ENCODE measurements at regions not wholly inside any gene's neighbourhood (a gene's known extent, or its start where the extent isn't known, plus 50 kb on each side); places are given as distances from the start of the nearest gene placed in this dataset.

- no peaks in the 10 kb centered on the region for H3K9me3 ChIP-seq
- H3K4me1 ChIP-seq, result no peaks in the 10 kb centered on the region
- ATAC-seq (no peak), DNase-seq (no peak)
- H3K27me3 ChIP-seq (ENCODE audit: low read depth), result no peaks in the 10 kb centered on the region
- intact Hi-C loops (cut with DNase I), result no loop called here
- H3K4me3 ChIP-seq, result no peak overlapping the region
- H3K36me3 ChIP-seq, result no peaks in the 10 kb centered on the region
- TF ChIP-seq, protein P1, sequence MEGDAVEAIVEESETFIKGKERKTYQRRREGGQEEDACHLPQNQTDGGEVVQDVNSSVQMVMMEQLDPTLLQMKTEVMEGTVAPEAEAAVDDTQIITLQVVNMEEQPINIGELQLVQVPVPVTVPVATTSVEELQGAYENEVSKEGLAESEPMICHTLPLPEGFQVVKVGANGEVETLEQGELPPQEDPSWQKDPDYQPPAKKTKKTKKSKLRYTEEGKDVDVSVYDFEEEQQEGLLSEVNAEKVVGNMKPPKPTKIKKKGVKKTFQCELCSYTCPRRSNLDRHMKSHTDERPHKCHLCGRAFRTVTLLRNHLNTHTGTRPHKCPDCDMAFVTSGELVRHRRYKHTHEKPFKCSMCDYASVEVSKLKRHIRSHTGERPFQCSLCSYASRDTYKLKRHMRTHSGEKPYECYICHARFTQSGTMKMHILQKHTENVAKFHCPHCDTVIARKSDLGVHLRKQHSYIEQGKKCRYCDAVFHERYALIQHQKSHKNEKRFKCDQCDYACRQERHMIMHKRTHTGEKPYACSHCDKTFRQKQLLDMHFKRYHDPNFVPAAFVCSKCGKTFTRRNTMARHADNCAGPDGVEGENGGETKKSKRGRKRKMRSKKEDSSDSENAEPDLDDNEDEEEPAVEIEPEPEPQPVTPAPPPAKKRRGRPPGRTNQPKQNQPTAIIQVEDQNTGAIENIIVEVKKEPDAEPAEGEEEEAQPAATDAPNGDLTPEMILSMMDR (IDR thresholded peaks at IDR 0.05), result no peak
- H3K27ac ChIP-seq, result no peak overlapping the region
Measured at GRCh38 chr5:92554447-92555085, 1026.5 kb downstream of the NR2F1-AS1 start.

DNA sequence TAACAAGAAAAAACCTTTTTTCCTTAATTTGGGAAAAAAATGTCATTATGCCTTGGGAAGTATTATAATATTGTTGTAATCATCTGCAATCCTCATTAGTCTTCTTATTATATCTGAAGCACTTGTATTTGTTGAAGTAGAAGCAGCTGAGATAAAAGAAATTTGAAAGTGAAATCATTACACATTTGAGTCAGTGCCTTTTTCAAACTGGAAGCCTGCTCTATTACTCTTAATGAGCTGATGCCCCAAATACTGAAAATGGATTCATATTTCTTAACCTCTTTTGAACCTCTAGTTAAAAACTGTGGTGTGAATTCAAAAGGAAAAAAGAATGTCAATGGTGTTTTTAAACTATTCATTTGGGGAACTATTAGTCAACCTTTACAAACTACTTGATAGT is 1027.7 kb downstream of the NR2F1-AS1 start:
- TF ChIP-seq, protein P1 (IDR thresholded peaks at IDR 0.05), result no peak
- no peak for DNase-seq

DNA sequence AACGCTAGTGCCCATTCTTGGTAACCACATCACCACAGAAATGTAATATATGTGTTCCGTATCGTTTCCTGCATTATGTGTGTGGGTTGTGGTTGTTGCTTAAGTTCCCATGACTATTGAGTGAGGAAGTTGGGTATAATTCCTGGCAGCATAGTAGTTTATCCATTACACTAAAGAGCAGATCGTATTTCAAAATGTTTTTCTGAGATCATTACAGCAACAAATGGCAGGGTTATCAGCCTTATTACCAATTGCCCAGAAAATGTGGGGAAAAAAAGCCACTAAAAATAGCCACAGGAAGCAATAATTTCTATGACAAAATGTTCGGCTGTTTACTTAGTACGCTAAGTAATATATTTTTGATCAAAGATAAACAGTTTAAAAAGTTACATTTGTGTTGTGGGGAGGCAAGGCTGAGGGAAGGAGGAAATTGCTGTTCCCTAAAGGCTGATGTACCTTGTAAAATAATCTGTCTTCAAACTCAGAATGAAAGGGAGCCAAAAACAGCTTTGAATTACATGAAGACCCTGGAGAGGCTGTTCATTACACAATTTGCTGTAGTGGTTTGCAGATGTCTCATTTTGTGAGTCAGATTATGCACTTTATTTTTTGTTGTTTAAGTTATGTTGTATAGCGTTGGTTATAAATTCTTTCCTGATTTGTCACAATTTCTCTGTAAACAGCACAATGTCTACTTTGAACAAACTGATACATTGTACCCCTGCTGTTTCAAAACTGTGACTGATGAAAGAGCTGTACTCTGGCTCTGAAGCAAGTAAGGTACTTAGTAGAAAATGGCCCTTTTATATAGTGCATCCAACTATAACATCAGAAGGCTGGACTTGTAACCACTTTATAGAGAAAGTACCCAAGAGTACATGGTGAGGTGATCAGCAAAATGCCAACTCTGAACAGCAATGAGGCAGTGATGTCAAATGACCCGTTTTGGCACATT is 1028.5 kb downstream of the NR2F1-AS1 start:
- H3K4me1 ChIP-seq, result no peaks in the 10 kb centered on the region
- intact Hi-C loops (cut with DNase I), result no loop called here
- peak in 1 of 2 donors; percentile 42 for ATAC-seq
- no peaks in the 10 kb centered on the region for H3K36me3 ChIP-seq
- H3K27me3 ChIP-seq (ENCODE audit: low read depth), result no peaks in the 10 kb centered on the region
- H3K4me3 ChIP-seq, result no peak overlapping the region
- H3K9me3 ChIP-seq, result no peaks in the 10 kb centered on the region
- no peak overlapping the region for H3K27ac ChIP-seq
- TF ChIP-seq, protein P1 (IDR thresholded peaks at IDR 0.05), result no peak
- DNase-seq, result no peak

More for the DNA sequence above, 1027.7 kb downstream of the NR2F1-AS1 start:
- intact Hi-C loops (cut with DNase I), result no loop called here
- Histone ChIP-seq H3K4me3 (no peak overlapping the region), H3K9me3 (no peaks in the 10 kb centered on the region), H3K4me1 (no peaks in the 10 kb centered on the region), H3K27me3 (ENCODE audit: low read depth) (no peaks in the 10 kb centered on the region), H3K36me3 (no peaks in the 10 kb centered on the region), H3K27ac (no peak overlapping the region)
- ATAC-seq, result no peak

DNA sequence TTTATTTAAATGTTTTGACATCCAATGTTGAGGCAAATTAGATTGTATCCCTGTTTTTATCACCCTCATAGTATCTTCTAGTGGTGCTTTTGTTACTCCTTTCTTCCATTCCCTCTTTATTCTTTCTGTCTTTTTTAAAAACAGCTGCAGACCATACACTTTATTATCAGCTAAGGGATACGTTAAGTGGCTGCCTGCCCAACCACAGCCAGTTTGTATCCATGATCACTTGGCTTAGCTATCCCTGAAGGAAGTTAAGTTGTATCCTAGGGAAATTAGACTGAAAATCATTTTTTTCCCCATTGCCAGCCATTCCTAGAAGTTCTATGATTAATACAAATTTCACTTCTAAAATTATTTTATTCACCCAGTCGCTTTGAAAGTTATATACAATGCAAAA is 1032.7 kb downstream of the NR2F1-AS1 start:
- TF ChIP-seq, protein P1 (IDR thresholded peaks at IDR 0.05), result no peak
- H3K36me3 ChIP-seq, result no peaks in the 10 kb centered on the region
- H3K4me3 ChIP-seq, result no peak overlapping the region
- no peaks in the 10 kb centered on the region for H3K4me1 ChIP-seq
- no peaks in the 10 kb centered on the region for H3K27me3 ChIP-seq (ENCODE audit: low read depth)
- H3K9me3 ChIP-seq, result no peaks in the 10 kb centered on the region
- no peak overlapping the region for H3K27ac ChIP-seq
- DNase-seq (no peak), ATAC-seq (no peak)
- intact Hi-C loops (cut with DNase I), result no loop called here

GRCh38 chr5:92544596-92544995 is 1036.4 kb downstream of the NR2F1-AS1 start:
- DNase-seq (no peak), ATAC-seq (no peak)
- H3K27ac ChIP-seq, result no peak overlapping the region
- H3K27me3 ChIP-seq (ENCODE audit: low read depth), result no peaks in the 10 kb centered on the region
- no peaks in the 10 kb centered on the region for H3K4me1 ChIP-seq
- intact Hi-C loops (cut with DNase I), result no loop called here
- no peak overlapping the region for H3K4me3 ChIP-seq
- TF ChIP-seq, protein P1 (IDR thresholded peaks at IDR 0.05), result no peak
- no peaks in the 10 kb centered on the region for H3K9me3 ChIP-seq
- H3K36me3 ChIP-seq, result no peaks in the 10 kb centered on the region

Data from lower lobe of right lung (tissue), 2 donors.